SKM-1 treated with dmso at 0.1 percent for 144 hours (cell line): ENCODE measurements at regions not wholly inside any gene's neighbourhood (a gene's known extent, or its start where the extent isn't known, plus 50 kb on each side); places are given as distances from the start of the nearest gene placed in this dataset.
"Not testable (repeated sequence)": the region's sequence is repeated elsewhere in the genome, so short reads cannot be mapped to it uniquely, and the experiment has no call there.

Experiments used
- DNase-seq: peaks from one replicate; lab custom pipeline; 2025; ENCODE audit not compliant: unreplicated experiment; lab: John Stamatoyannopoulos, UW

GRCh38 chr2:125207431-125207830, 1182.3 kb downstream of the CNTNAP5 start:
- DNase-seq = no peak

- no peak for DNase-seq
These were observed 1191.2 kb downstream of the CNTNAP5 start for GRCh38 chr2:125216321-125216720.

GRCh38 chr2:125224188-125224587, 1199.1 kb downstream of the CNTNAP5 start:
- DNase-seq = no peak

GRCh38 chr2:125224830-125225229, 1199.7 kb downstream of the CNTNAP5 start:
- no peak for DNase-seq

GRCh38 chr2:125227843-125228392, 1202.8 kb downstream of the CNTNAP5 start:
- DNase-seq = no peak

- no peak for DNase-seq
These were observed 1215.8 kb downstream of the CNTNAP5 start for GRCh38 chr2:125240870-125241269.

GRCh38 chr2:125243074-125243473, 1218.0 kb downstream of the CNTNAP5 start:
- DNase-seq = no peak

- no peak for DNase-seq
These were observed 1228.9 kb downstream of the CNTNAP5 start for GRCh38 chr2:125254010-125254409.

- no peak for DNase-seq
These were observed 1234.4 kb downstream of the CNTNAP5 start for GRCh38 chr2:125259451-125259850.

GRCh38 chr2:125260366-125260930, 1235.4 kb downstream of the CNTNAP5 start:
- not testable (repeated sequence) for DNase-seq

- no peak for DNase-seq
These were observed 1239.4 kb downstream of the CNTNAP5 start for GRCh38 chr2:125264453-125264852.

- no peak for DNase-seq
These were observed 1242.6 kb downstream of the CNTNAP5 start for GRCh38 chr2:125267683-125268082.

- DNase-seq = no peak
These were observed 1247.6 kb downstream of the CNTNAP5 start for GRCh38 chr2:125272651-125273050.

- DNase-seq = no peak
These were observed 1249.6 kb downstream of the CNTNAP5 start for GRCh38 chr2:125274718-125275117.

- no peak for DNase-seq
These were observed 1255.2 kb downstream of the CNTNAP5 start for GRCh38 chr2:125280265-125280664.

GRCh38 chr2:125281242-125281641, 1256.2 kb downstream of the CNTNAP5 start:
- no peak for DNase-seq

- no peak for DNase-seq
These were observed 1271.7 kb downstream of the CNTNAP5 start for GRCh38 chr2:125296742-125297141.

- DNase-seq = no peak
These were observed 1285.7 kb downstream of the CNTNAP5 start for GRCh38 chr2:125310657-125311364.

- no peak for DNase-seq
These were observed 1287.3 kb downstream of the CNTNAP5 start for GRCh38 chr2:125312342-125312741.

GRCh38 chr2:125313806-125314205, 1288.7 kb downstream of the CNTNAP5 start:
- no peak for DNase-seq

GRCh38 chr2:125318740-125319139, 1293.7 kb downstream of the CNTNAP5 start:
- DNase-seq = no peak

GRCh38 chr2:125324273-125324672, 1299.2 kb downstream of the CNTNAP5 start:
- no peak for DNase-seq

GRCh38 chr2:125330133-125330532, 1305.0 kb downstream of the CNTNAP5 start:
- DNase-seq = no peak
